ENCODE measurements at regions not wholly inside any gene's neighbourhood (a gene's known extent, or its start where the extent isn't known, plus 50 kb on each side); places are given as distances from the start of the nearest gene placed in this dataset.

DNA sequence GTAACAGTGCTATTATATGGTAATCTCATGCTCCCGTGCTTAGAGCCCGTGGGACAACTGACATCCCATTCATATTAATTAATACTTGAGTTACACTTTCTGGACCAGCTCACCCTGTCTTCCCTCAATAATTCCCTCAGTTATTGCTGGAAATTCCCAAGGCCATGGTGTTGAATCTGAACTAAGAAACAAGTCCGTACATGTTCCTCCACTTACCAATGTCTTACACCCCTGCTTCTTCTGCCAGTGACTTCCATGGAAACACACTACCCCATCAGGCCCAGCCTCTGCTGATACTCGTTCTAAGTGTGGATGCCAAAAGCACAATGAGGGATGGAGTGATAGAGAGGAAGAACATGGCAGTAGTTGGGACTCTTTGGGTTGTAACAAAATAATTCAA lies 193.7 kb downstream of the RND3 start:
- TF ChIP-seq EZH2 (IDR thresholded peaks at IDR 0.05; ENCODE audit: insufficient read depth, poor library complexity, severe bottlenecking) (no peak), EZH2phosphoT487 (IDR thresholded peaks at IDR 0.05; ENCODE audit: insufficient read depth, low read depth) (no peak)
